ENCODE measurements at regions not wholly inside any gene's neighbourhood (a gene's known extent, or its start where the extent isn't known, plus 50 kb on each side); places are given as distances from the start of the nearest gene placed in this dataset.
A peak's percentile ranks its signal among the peaks of the same experiment; 100 is the strongest.
"Not testable (repeated sequence)": the region's sequence is repeated elsewhere in the genome, so short reads cannot be mapped to it uniquely, and the experiment has no call there.

GRCh38 chr7:125316466-125316865, 386.8 kb upstream of the POT1 start:
- peak in 2 of 10 donors; percentile 14 to 76 for DNase-seq

GRCh38 chr7:125299003-125299765, 369.6 kb upstream of the POT1 start:
- DNase-seq = peak in 1 of 10 donors; percentile 74
- intact Hi-C loops (cut with DNase I) = no loop called here

More at GRCh38 chr7:125316466-125316865, 386.8 kb upstream of the POT1 start:
- intact Hi-C loops (cut with DNase I) = loop anchor here (10.0 kb wide), 1 partner anchor 252 kb away; no protein-coding TSS in a partner anchor

GRCh38 chr7:125279961-125280360, 350.3 kb upstream of the POT1 start:
- intact Hi-C loops (cut with DNase I) = no loop called here
- no peak for DNase-seq

GRCh38 chr7:125278318-125278717, 348.7 kb upstream of the POT1 start:
- DNase-seq = no peak
- intact Hi-C loops (cut with DNase I) = no loop called here

GRCh38 chr7:125274742-125275141, 345.1 kb upstream of the POT1 start:
- intact Hi-C loops (cut with DNase I); DNase-seq: not testable (repeated sequence)

GRCh38 chr7:125264174-125264856, 334.7 kb upstream of the POT1 start:
- DNase-seq = peak in 1 of 10 donors; percentile 25
- intact Hi-C loops (cut with DNase I) = not testable (repeated sequence)

- intact Hi-C loops (cut with DNase I); DNase-seq: not testable (repeated sequence)
These were observed 329.3 kb upstream of the POT1 start for GRCh38 chr7:125258876-125259417.

GRCh38 chr7:125257617-125258016, 328.0 kb upstream of the POT1 start:
- intact Hi-C loops (cut with DNase I) = no loop called here
- DNase-seq = no peak

GRCh38 chr7:125256446-125256845, 326.8 kb upstream of the POT1 start:
- intact Hi-C loops (cut with DNase I) = no loop called here
- no peak for DNase-seq

- intact Hi-C loops (cut with DNase I) = no loop called here
- no peak for DNase-seq
These were observed 326.2 kb upstream of the POT1 start for GRCh38 chr7:125255810-125256209.

GRCh38 chr7:125254566-125254965, 324.9 kb upstream of the POT1 start:
- DNase-seq = no peak

GRCh38 chr7:125253452-125254190, 324.0 kb upstream of the POT1 start:
- no peak for DNase-seq
- intact Hi-C loops (cut with DNase I) = no loop called here

More at GRCh38 chr7:125254566-125254965, 324.9 kb upstream of the POT1 start:
- intact Hi-C loops (cut with DNase I) = no loop called here

GRCh38 chr7:125247514-125248098, 318.0 kb upstream of the POT1 start:
- DNase-seq = no peak
- intact Hi-C loops (cut with DNase I) = no loop called here

- intact Hi-C loops (cut with DNase I) = no loop called here
- no peak for DNase-seq
These were observed 317.1 kb upstream of the POT1 start for GRCh38 chr7:125246706-125247105.

- intact Hi-C loops (cut with DNase I) = no loop called here
- no peak for DNase-seq
These were observed 311.9 kb upstream of the POT1 start for GRCh38 chr7:125241548-125241947.

GRCh38 chr7:125222596-125222995, 293.0 kb upstream of the POT1 start:
- intact Hi-C loops (cut with DNase I) = no loop called here
- no peak for DNase-seq

GRCh38 chr7:125218076-125218475, 288.5 kb upstream of the POT1 start:
- no peak for DNase-seq
- intact Hi-C loops (cut with DNase I) = no loop called here

- intact Hi-C loops (cut with DNase I) = no loop called here
- DNase-seq = no peak
These were observed 271.4 kb upstream of the POT1 start for GRCh38 chr7:125201002-125201401.

- intact Hi-C loops (cut with DNase I) = no loop called here
- DNase-seq = no peak
These were observed 268.2 kb upstream of the POT1 start for GRCh38 chr7:125197731-125198393.

- DNase-seq = no peak
- intact Hi-C loops (cut with DNase I) = loop anchor here (1.0 kb wide), 1 partner anchor 17 kb away; no protein-coding TSS in a partner anchor
These were observed 265.5 kb upstream of the POT1 start for GRCh38 chr7:125195156-125195555.
